GM18505 (cell line): ENCODE measurements at regions not wholly inside any gene's neighbourhood (a gene's known extent, or its start where the extent isn't known, plus 50 kb on each side); places are given as distances from the start of the nearest gene placed in this dataset.

Experiments
- ATAC-seq: cut with Tn5 transposase; IDR thresholded peaks from one replicate; pipeline ENCODE4 v1.9.1; 2021; ENCODE audit not compliant: unreplicated experiment
- POLR2A ChIP-seq: IDR thresholded peaks from 4 replicates; pipeline ENCODE4 v1.6.1; 2011; ENCODE audit warnings: borderline replicate concordance; ENCODE audit not compliant: insufficient read depth, insufficient read length; ENCODE audit errors: extremely low read depth

DNA sequence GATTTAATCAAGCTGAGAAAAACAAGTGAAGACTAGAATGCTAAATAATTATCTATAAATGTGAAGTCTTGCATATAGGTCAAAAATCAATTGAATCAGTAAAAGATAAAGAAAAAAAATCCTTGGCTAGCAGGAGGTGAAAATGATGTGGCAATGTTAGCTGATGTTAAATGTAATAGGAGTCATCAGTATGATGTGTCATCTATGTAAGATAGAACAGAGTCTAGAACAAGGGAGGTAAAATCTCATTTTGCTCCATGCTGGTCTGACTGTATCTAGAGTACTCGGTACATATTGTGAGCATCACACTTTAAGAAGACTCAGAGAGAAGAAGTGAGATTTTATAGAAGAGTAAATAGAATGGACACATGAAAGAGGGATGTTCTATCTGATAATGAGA is 721.2 kb downstream of the ETS1 start:
- TF ChIP-seq POLR2A: no peak
- no peak for ATAC-seq

DNA sequence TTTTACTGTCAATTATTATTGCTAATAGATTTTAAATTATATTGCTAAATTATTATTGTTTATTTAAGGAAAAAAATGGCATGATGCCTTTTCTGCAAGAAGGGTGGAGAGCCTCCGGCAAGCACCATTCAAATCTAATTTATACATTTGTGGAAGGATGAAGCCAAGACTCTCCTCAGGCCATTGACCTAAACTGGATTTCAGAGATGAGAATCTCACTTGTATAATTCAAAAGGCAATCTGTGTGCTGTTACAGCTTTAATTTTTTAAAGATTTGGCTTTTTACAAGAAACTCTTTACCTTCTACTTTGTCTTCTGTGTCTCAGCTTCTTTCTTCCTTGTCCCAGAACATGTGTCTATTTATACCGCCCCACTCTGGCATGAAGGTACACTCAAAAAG is 722.5 kb downstream of the ETS1 start:
- ATAC-seq: no peak
- no peak for TF ChIP-seq POLR2A

DNA sequence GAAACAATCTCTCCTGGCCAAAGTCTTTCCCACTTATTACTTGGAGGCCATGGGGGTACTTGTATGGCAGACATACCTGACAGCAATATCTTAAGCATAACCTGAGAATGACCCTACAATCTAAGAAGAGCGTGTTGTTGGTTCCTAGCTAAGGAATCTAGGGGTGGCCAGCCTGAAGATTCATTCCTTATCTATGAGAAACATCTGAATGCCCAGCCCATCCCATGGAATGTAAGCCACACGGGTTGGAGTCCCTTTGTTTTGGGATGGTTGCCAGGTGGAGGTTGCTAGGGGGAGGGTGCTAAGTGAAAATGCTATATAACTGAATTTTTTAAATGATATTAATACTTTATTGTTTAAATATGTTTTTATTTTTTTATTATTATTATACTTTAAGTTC is 725.0 kb downstream of the ETS1 start:
- TF ChIP-seq POLR2A: no peak

DNA sequence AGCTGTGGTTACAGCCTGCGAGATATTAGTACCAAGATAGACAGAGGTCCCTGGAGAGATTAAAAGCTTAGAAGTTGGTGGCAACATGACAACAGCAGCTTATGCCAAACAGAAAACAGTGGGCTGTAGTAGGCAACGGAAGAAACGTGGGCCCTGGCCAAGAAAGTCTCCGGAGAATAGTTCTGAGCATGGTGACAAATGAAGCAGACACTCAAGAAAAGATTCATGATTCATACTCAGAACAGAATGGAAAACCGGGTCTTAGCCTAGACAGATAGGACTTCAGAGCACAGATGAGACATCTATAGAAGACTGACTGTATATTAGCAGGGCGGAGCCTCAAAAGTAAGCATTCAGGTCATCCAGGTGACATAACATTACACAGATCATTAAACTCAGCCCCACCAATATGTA is 727.4 kb downstream of the ETS1 start:
- ATAC-seq: no peak
- TF ChIP-seq POLR2A: no peak

More for the DNA sequence above, 725.0 kb downstream of the ETS1 start:
- no peak for ATAC-seq

DNA sequence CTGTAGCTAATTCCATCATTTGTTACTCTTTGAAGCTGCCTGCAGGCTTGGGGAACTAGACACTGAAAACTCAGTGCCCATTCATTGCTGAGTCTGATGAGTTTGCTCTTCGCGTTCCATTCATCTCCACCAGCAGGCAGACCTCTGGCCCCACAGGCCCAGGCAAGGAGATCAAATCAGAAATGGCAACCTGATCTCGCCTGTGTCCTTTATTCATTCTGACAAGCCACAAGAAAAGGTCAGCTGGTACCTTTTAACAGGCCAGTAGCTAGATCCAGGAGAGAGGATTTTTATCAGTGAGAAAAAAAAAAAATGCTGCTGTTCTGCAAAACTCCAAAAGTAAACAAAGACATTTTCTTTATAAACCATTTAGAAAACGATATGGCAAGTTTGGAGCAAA is 742.5 kb downstream of the ETS1 start:
- TF ChIP-seq POLR2A: no peak
- no peak for ATAC-seq

DNA sequence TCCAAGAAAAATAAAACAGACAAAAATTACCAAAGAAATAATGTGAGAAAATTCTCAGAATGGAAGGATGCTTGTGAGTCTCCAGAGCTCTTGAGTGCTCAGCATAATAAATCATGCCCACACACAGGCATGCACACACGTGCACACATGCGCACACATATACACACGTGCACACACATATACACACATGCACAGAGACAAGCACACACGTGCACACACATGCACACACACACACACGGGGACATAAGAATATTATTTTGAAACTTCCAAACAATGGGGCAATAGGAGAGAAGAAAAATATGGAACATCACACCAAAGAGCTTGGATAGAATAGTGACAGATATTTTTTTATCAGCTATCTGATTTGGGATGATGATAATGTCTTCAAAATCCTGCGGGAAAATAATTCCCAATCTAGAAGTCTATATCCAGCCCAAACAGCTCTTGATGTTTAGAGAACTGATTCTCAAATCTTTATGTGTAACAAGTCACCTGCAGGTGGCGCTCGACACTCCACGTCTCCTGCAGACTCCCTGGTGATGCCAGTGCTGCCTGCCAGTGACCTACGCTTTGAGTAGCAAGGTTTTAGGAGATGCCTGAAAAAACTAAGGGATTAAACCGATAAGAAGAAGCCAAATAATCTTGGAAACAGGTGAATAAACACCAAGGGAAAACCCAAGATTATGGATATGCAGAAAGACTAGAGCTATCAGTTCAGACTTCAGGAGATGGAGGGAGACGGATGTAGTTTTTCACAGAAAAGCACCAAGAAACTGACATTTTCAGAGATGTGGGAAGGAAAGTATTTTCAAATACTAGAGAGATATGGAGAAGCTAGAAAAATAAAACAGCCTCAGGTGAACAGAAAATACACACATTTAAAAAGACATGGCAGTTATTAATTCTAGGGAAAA is 743.6 kb downstream of the ETS1 start:
- ATAC-seq: peak; percentile 81
- TF ChIP-seq POLR2A: no peak

DNA sequence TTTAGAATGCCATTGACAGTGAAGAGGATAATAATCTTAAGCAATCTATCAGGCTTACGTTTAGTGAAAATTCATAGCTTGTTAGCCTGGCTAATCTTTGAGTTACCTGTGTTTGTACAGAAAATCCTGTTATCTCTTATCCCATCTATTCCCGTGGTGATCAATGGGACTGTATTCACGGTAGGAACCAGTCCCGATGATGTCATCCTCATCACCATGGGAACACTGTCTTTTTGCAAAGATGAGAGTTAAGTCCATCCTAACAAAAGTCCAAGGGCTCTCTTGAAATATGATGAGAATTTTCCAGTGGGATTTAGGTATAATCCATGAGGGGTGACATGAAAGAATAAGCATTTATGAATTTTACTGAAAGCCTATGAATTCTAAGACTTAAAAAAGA is 762.2 kb downstream of the ETS1 start:
- no peak for ATAC-seq
- TF ChIP-seq POLR2A: no peak

DNA sequence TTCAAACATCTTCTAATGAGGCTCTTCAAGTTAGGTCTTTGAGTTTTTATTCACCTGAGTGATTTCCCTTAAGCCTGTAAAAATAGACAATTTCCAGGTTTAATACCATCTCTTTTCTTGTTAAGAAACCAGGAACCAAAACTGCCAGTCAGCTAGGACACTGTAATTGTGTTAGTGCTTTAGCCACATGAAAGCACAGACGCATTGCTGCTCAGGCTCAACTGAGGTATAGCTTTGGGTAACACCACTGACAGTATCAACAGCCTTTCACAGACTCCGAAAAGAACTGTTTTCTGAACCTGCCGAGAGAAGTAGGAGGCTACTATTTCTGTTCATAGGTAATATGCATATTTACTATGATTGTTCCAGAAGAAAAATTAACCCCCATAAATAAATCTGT is 768.7 kb downstream of the ETS1 start:
- no peak for TF ChIP-seq POLR2A
- ATAC-seq: no peak

DNA sequence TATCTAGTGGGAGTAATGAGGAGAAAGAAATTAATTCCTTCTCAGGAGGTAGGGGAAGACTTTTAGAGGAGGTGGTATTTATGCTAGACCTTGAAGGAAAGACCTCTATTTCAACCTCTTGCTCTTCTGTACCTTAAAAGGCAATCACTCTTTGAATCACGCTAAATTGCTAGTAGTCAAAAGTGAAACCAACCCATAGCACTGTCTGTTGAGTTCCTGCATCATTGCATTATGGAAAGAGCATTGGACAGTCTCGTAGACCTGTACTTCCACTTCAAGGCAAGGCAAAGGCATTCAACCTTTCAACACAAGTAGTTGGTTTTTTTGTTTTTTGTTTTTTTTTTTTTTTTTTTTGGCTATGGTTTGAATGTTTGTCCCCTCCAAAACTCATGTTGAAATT is 770.4 kb downstream of the ETS1 start:
- ATAC-seq: no peak
- no peak for TF ChIP-seq POLR2A

DNA sequence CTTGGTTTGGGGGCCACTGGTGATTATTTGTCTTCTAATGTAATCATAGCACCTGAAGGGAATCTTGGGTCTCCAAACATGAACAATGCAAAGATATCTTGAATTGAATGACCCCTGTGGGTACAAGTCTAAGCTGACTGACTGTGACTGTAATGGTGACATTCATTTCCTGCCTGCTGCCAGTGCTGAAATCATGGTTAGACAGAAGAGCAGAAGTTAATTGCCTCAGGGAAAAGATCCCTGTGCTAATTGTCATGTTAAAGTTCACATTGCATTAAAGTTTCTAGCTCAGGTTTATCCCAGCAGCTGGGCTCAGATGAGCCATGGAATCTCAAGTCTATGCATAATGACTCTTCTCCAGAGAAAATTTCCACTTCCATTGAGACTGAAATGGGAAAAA is 772.0 kb downstream of the ETS1 start:
- ATAC-seq: no peak
- TF ChIP-seq POLR2A: no peak

DNA sequence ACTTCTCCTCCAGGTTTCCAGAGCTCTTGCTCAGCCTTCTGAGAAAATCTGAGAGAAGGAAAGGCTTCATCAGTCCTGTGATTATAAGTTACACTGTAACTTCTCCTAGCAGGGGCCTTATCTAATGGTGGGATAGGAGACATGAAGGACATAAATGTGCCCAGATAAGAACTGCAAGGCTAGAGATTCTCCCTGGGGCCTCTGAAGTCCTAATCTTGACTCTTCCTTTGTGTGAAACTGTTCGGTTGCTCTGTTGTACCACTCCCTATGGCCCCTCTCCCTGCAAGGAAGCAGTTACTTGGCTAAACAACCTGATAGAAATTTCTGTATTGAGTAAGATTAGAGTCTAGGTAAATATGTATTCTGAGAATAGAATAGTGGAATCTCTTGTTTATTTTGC is 780.9 kb downstream of the ETS1 start:
- no peak for TF ChIP-seq POLR2A
- ATAC-seq: no peak

DNA sequence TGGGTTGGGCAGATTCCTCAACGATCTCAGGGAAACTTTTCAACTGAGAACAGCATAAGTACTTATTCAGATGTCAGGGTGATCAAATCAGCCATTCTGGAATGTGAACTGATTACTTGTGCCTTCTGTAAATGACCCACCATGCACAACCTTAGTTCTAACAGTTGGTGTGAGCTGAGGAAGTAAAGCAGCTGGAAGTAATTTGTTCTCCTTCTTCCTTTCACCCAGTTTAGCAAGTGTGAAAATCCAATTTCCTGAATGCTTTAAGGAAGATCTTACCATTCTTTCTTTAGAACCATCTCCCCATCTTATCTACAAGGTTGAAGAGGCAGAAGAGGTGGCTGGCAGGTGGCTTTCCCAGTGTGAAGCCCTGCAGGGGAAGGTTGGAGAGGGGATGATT is 781.6 kb downstream of the ETS1 start:
- no peak for ATAC-seq
- no peak for TF ChIP-seq POLR2A

DNA sequence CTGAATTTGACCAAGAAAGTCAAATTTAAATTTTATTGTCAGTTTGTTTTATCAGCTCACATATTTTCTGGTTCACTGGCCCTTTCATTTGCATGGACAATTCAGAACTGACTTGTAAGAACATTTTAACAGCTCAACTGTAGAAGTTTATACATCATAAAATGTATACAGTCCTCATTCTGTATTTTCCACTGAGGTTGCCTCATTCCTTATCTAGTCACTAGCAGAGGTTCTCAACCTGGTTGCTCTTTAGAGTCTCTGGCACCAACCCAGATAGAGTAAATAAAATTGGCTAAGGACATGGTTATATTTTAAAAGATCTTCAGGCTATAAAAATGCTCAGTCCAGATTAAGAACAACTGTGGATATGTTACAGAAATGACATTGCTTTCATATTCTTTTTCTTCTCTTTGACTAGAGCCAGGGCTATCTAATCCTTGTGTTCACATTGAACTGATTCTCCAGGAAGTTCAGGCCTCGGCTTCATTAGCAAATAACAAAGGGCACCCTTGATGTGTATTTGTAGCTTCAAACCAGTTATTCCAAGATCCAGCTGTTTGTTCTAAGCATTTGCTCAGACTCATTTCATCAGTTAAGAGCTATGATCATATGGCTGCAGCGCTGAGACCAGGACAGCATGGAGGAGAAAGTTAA is 782.5 kb downstream of the ETS1 start:
- TF ChIP-seq POLR2A: no peak
- no peak for ATAC-seq

DNA sequence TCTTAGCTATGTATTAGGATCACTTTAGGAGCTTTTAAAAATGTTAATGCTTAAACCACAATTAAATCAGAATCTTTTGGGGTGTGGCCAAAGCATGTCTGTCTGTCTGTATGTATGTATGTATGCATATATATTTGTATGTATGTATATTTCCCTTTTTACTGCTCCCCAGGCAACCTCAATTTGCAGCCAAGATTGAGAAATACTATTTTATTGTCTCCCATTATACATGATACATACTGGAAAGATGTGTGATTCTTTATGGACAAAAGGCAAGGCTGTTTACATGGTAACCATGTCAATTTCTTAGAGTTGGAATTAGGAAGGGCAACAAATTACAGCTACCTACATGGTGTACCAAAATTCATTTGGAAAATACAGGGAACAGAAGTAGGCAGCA is 783.6 kb downstream of the ETS1 start:
- no peak for TF ChIP-seq POLR2A
- no peak for ATAC-seq
